K562 (cell line): ENCODE measurements at regions not wholly inside any gene's neighbourhood (a gene's known extent, or its start where the extent isn't known, plus 50 kb on each side); places are given as distances from the start of the nearest gene placed in this dataset.

Experiments used
- ATAC-seq: fragments of 200-7000 bp; cut with Tn5 transposase; 3 replicates; pipeline ENCODE4 v1.9.1; 2020; ENCODE audit warnings: moderate library complexity
- BruUV-seq: library from RNA; stranded (reverse); fragments of 400-500 nt; replicated peaks from 2 replicates; lab custom pipeline; 2021; lab: Mats Ljungman, UMichigan
- CTCF ChIA-PET: fragments of 300-600 bp; formaldehyde crosslinking; extraction: SDS; loops from one replicate; lab custom pipeline; 2021; ENCODE audit warnings: low intra/inter-chr PET ratio; lab: Yijun Ruan, JAX
- POLR2A ChIA-PET: fragments of 300-600, 350-650 bp; sonication (Branson Sonifier 250); formaldehyde crosslinking; extraction: SDS; loops from one replicate; lab custom pipeline; 2021; ENCODE audit warnings: antibody characterized with exemption, inconsistent platforms; lab: Yijun Ruan, JAX
- DNase-seq, 4 experiments: peaks; one replicate each; pipeline versions ENCODE4 v3.0.0 to v3.0.0-alpha.2; 2011 to 2018; ENCODE audit warnings: low spot score in 3 of 4, mixed read lengths in 3 of 4; ENCODE audit errors: extremely low read depth in 1 of 4
- FAIRE-seq: peaks from 2 replicates; lab custom pipeline; 2011; peaks lifted over from hg19 to GRCh38; lab: Jason Lieb, UNC
- H2AFZ ChIP-seq: 2 replicates; pipeline ENCODE4 v1.6.0; 2011; ENCODE audit warnings: low read depth, low read length, control low read depth, inconsistent platforms
- H3K27ac ChIP-seq: fragments of 200-600 bp; 3 replicates; pipeline ENCODE4 v1.8.0; 2011; ENCODE audit warnings: low read depth, mild to moderate bottlenecking, control low read depth, inconsistent platforms, low read length, moderate library complexity, mixed read lengths; ENCODE audit errors: extremely low read depth
- H3K27me3 ChIP-seq, 2 experiments: fragments of 300-600 bp in 1 of 2; 2 replicates in 1 of 2; 3 replicates in 1 of 2; pipeline versions ENCODE4 v1.6.0 to v1.8.0; 2011; ENCODE audit warnings: inconsistent platforms in 2 of 2, low read length in 2 of 2, mild to moderate bottlenecking in 1 of 2, mixed read lengths in 1 of 2, moderate library complexity in 1 of 2; ENCODE audit not compliant: control insufficient read depth in 2 of 2, insufficient read depth in 2 of 2
- H3K36me3 ChIP-seq: fragments of 300-600 bp; 3 replicates; pipeline ENCODE4 v1.8.0; 2011; ENCODE audit warnings: mild to moderate bottlenecking, low read length, inconsistent platforms; ENCODE audit not compliant: control insufficient read depth, insufficient read depth
- H3K4me1 ChIP-seq, 2 experiments: fragments of 200-600 bp in 1 of 2; replicated peaks in 1 of 2; 2 replicates in 1 of 2; 3 replicates in 1 of 2; pipeline versions ENCODE4 v1.5.1 to v1.8.0; 2011; ENCODE audit warnings: inconsistent platforms in 2 of 2, low read length in 2 of 2, mild to moderate bottlenecking in 1 of 2, mixed read lengths in 1 of 2, moderate library complexity in 1 of 2; ENCODE audit not compliant: control insufficient read depth in 2 of 2, insufficient read depth in 2 of 2
- H3K4me2 ChIP-seq: 2 replicates; pipeline ENCODE4 v1.6.1; 2011; ENCODE audit warnings: low read length, control low read depth, inconsistent platforms, mixed read lengths; ENCODE audit not compliant: insufficient read depth
- H3K4me3 ChIP-seq: fragments of 200-600 bp; sonication (generic), shearing (Covaris generic); 2 replicates; pipeline ENCODE4 v1.5.1; 2016; ENCODE audit warnings: control low read depth, inconsistent platforms
- H3K79me2 ChIP-seq: fragments of 200-600 bp; 3 replicates; pipeline ENCODE4 v1.8.0; 2011; ENCODE audit warnings: low read length, inconsistent platforms; ENCODE audit not compliant: control insufficient read depth, insufficient read depth
- H3K9ac ChIP-seq, 2 experiments: 2 replicates each; pipeline versions ENCODE4 v1.6.0 to v1.6.1; 2011; ENCODE audit warnings: low read depth in 2 of 2, low read length in 2 of 2, control low read depth in 1 of 2, inconsistent platforms in 1 of 2, mild to moderate bottlenecking in 1 of 2, mixed read lengths in 1 of 2; ENCODE audit not compliant: insufficient read depth in 1 of 2
- H3K9me1 ChIP-seq: one replicate; pipeline ENCODE4 v1.6.0; 2011; ENCODE audit warnings: inconsistent platforms, mild to moderate bottlenecking, low read length, moderate library complexity; ENCODE audit not compliant: control insufficient read depth, insufficient read depth
- H3K9me3 ChIP-seq: replicated peaks from 2 replicates; pipeline ENCODE4 v1.5.1; 2011; ENCODE audit warnings: low read depth, low read length, inconsistent platforms; ENCODE audit not compliant: control insufficient read depth, insufficient read depth
- H4K20me1 ChIP-seq: replicated peaks from 2 replicates; pipeline ENCODE4 v1.6.1; 2011; ENCODE audit warnings: low read length, inconsistent platforms, mixed read lengths; ENCODE audit not compliant: control insufficient read depth, insufficient read depth
- BDP1 ChIP-seq: IDR thresholded peaks from 3 replicates; pipeline ENCODE4 v1.6.1; 2011; ENCODE audit not compliant: insufficient read length, insufficient read depth
- DMBX1 ChIP-seq: fragments of 250-450 bp; sonication (Bioruptor Pico); IDR thresholded peaks from 2 replicates; pipeline ENCODE4 v1.8.0; 2022; ENCODE audit warnings: inconsistent platforms, mild to moderate bottlenecking, moderate library complexity, borderline replicate concordance
- KLF6 ChIP-seq: fragments of 250-450 bp; sonication (Bioruptor Pico); IDR thresholded peaks from 2 replicates; pipeline ENCODE4 v1.4.0; 2020; ENCODE audit warnings: mild to moderate bottlenecking, moderate library complexity, borderline replicate concordance
- WHSC1 ChIP-seq: IDR thresholded peaks from one replicate; pipeline ENCODE4 v1.6.1; 2012; ENCODE audit warnings: low read length, control low read depth, inconsistent platforms
- ZNF318 ChIP-seq, 2 experiments: fragments of 450-650 bp; IDR thresholded peaks; 2 replicates each; pipeline ENCODE4 v1.6.1; 2016; ENCODE audit warnings: mild to moderate bottlenecking in 2 of 2, borderline replicate concordance in 1 of 2, low read depth in 1 of 2, moderate library complexity in 1 of 2
- ZNF695 ChIP-seq: fragments of 450-650 bp; formaldehyde crosslinking; IDR thresholded peaks from 2 replicates; pipeline ENCODE4 v1.4.0; 2020; ENCODE audit warnings: mild to moderate bottlenecking, moderate library complexity
- WGBS: fragments of 100-300 bp; shearing (Covaris generic); methylation state at CpG from one replicate; pipeline ENCODE4 v1.1.6; 2016; ENCODE audit warnings: low coverage, mixed read lengths; ENCODE audit not compliant: insufficient coverage; ENCODE audit errors: missing lambda C conversion rate; 5-methylcytosine and 5-hydroxymethylcytosine counted together
- in situ Hi-C: fragments of 300-500 bp; cut with MboI; formaldehyde crosslinking; loops from 4 replicates; pipeline ENCODE4 v1.15.0; 2018; ENCODE audit warnings: inconsistent platforms, mixed read lengths
- intact Hi-C: fragments of 100-400 bp; cut with micrococcal nuclease; formaldehyde crosslinking; loops from 2 replicates; pipeline ENCODE4 v1.14.2; 2022

GRCh38 chr14:105746124-105746514 is 219.7 kb downstream of the TMEM121 start:
- no peaks in the 10 kb centered on the region for H3K27me3 ChIP-seq
- BruUV-seq, result no TSS peak
- no peak for ATAC-seq
- H3K4me1 ChIP-seq, result no peaks in the 10 kb centered on the region
- H2AFZ ChIP-seq, result no peak overlapping the region
- in situ Hi-C loops (no loop called here), intact Hi-C loops (no loop called here)
- no peaks in the 10 kb centered on the region for H3K9me1 ChIP-seq
- H3K79me2 ChIP-seq, result no peaks in the 10 kb centered on the region
- no peak for FAIRE-seq
- WGBS, result 0% methylated on average over 2 of the region's 5 CpGs
- TF ChIP-seq DMBX1 (CRISPR knock-in tag) (no peak), ZNF695 (no peak), KLF6 (CRISPR knock-in tag) (no peak), BDP1 (no peak), WHSC1 (no peak), ZNF318 (IDR thresholded peaks at IDR 0.05; ENCODE audit: borderline replicate concordance in 1 of 2, low read depth in 1 of 2) (no peak)
- no peaks in the 10 kb centered on the region for H3K9me3 ChIP-seq
- no peaks in the 10 kb centered on the region for H3K36me3 ChIP-seq
- H3K4me3 ChIP-seq, result no peak overlapping the region
- no peak overlapping the region for H3K4me2 ChIP-seq
- no peak overlapping the region for H3K9ac ChIP-seq
- ChIA-PET POLR2A (no interaction called here), CTCF (no interaction called here)
- DNase-seq, result no peak
- no peak overlapping the region for H3K27ac ChIP-seq
- H4K20me1 ChIP-seq, result no peaks in the 10 kb centered on the region
